Stimulated activated CD8-positive, alpha-beta memory T cell treated with anti-CD3 and anti-CD28 coated beads, Interleukin-7, amount 100 ng/mL, for 1 hour (primary cell): ENCODE measurements at regions not wholly inside any gene's neighbourhood (a gene's known extent, or its start where the extent isn't known, plus 50 kb on each side); places are given as distances from the start of the nearest gene placed in this dataset.
A peak's percentile ranks its signal among the peaks of the same experiment; 100 is the strongest.

ENCODE experiments used
- DNase-seq, 2 donors: peaks; one replicate each; pipeline ENCODE4 v3.0.0-alpha.2; 2020; ENCODE audit warnings: low read depth in 2 of 2

DNA sequence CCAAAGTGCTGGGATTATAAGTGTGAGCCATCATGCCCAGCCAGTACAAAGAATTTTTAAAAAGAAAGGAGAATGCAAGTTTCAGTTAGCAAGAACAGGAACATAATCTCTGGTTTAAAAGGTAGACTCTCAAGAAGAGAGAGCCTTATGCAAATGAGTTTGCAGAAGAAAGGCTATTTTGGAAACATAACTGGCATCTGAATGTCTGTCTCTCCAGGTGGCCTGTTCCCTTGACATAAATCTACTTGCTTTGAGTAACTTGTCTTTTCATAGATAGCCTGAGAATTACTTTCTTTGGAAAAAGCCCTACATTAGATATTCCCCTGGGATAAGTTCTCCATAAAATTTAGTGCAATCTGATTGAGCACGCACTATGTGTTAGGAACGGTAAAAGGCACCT lies 109.6 kb downstream of the ICOS start:
- no peak for DNase-seq

DNA sequence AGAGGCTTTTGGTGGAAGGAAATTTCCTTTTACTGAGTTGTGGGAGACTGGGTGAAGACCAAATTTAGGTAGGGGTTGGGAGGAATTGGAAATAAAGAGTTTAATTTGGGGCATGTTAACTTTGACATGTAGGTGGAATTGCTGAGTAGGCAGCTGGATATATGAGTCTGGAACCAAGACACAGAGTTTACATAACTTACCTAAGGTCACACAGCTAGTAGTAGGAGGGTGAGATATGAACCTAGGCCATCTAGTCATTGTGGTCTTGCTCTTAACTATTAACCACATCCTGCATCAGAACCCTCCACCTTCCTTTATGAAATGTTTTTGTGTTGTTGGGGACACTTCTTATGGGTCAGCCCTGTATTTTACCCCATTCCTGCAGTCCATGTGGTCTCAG lies 113.1 kb downstream of the ICOS start:
- DNase-seq = no peak

DNA sequence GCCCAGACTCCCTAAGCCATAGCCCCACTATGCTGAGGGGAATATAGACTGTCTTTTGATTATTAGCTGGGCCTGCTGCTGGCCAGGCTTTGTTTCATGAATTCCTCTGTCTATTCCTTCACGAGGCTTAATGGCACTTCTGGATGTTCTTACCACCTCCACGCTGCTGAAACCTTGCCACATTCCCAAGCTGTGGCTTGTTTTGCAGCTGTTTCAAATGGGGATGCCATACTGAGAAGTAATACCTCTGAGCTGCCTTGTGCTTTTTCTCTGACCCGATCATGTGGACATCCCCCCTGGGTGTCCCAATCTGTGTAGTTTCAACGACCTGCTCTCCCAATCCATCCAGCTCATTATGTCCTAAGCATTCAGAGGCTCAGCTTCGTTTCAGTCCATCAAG lies 114.1 kb downstream of the ICOS start:
- no peak for DNase-seq

DNA sequence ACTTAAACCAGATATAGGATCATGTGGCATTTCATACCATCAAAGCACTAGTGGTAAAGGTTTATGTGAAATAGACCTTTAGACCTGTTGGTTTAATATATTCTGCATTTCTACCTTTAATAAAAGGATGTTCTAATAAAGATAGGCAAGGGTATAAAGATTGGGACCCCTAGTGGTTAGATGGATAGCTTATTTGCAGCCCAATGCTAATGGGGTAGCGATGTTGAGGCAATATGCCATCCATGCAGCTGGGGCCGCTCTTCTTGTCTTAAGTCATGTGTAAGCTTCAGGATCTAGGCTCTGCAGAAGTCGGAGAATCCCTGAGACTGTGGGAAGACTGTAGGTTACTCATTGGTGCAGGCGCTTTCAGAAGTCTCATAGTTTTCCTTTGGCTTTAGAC lies 114.9 kb downstream of the ICOS start:
- DNase-seq = no peak

DNA sequence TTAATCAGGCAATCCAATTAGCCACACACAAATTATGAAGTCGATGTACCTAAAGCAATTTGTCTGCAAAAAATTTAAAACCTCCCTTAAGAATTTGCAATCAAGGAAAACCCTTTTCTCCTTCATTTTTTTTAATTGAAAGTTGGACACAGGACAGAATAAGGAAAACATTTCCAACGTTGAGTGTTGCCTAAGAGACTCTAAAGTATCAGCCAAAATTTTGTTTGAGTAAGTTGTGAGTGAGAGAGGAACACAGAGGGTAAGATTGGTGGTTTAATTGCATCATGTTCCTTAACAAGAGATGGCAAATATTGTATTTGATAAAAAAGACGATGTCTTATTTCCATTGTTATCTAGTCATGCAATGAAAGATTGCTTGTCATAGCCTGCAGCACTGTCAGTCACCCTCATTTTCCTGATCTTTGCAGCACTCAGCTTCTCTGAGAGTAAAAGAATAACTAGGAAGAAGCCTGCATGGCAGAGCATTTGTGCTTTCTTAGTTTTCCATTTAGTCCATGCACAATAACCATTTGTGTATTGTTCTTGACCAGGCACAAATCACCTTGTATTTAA lies 115.5 kb downstream of the ICOS start:
- no peak for DNase-seq

DNA sequence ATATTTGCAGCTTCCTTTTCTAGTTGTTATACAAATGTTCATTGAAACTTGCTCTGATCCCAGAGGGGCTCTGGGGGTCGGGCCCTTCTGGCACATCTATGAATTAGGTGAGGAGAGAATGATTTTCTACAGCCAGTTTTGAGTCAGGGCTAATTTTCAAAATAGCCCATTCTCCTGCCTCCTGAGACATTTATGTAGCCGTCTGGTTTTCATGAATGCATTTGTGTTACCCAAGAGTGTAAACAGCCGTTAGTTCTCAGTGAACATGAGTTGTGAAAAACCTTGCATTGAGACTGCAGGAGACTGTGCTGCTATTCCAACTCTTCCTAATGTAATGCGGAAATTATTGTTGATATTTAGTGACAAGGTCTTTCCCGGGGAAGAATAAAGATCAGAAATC lies 122.5 kb downstream of the ICOS start:
- DNase-seq = no peak

DNA sequence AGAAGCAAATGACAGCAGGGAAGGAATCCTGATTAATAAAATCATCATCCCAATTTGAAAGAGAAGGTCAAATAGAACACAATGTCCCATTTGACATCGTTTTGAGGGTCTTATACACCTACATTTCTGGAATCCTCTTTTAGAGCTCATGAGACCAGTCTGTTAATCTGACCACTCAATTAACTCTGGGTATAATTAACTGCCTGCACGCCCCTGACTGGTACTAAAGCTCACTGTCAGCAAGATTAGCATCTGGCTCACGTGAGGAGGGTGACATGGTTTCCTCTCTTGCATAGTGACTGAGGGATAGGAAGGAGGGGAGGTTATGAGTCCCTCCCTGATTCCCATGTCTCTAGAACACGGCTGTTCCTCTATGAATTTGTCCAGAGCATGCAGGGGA lies 124.3 kb downstream of the ICOS start:
- DNase-seq = no peak

DNA sequence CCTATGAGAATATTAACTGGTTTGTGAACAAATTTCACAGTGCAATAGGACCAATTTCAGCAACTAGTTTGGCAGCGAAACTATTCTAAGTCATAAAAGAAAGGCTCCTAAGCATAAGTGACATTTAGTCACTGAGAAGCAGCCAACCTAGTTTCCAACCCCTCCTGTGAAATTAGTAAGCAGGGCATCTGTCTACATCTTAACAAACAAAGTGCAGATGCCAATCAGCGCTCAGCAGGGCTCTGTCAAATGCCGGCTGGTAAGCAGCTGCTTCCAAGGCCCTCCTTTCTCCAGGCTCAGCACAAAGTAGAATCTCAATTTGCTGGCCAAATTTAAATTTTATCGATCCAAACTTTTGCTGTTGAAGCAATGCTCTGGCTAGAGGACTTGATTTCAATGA lies 124.7 kb downstream of the ICOS start:
- DNase-seq = no peak

DNA sequence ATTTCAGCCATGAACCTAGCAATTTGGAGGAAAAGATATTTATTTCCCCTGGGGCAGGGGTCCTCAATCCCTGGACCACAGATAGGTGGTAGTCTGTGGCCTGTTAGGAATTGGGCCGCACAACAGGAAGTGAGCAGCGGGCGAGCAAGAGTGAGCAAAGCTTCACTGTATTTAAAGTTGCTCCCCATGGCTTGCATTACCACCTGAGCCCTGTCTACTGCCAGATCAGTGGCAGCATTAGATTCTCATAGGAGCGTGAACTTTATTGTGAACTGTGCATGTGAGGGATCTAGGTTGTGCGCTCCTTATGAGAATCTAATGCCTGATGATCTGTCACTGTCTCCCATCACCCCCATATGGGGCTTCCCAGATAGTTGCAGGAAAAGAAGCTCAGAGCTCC lies 127.6 kb downstream of the ICOS start:
- DNase-seq = no peak

DNA sequence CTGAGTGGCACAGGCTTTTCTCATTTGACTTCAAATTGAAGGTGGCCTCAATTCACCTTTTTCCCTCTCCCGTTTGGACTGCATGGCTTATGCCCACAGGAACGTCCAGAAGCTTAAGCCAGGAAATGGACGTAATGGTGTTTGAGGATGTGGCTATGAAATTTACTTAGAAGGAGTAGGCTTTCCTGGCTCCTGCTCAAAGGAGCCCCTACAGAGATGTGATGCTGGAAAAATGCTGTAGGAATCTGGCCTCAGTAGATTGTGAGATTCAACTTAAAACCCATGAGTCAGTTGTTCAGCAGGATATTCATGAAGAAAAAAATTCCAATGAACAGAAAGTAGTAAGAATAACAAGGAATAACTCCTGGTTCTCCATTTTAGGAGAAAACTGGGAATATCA lies 129.0 kb downstream of the ICOS start:
- DNase-seq = no peak

DNA sequence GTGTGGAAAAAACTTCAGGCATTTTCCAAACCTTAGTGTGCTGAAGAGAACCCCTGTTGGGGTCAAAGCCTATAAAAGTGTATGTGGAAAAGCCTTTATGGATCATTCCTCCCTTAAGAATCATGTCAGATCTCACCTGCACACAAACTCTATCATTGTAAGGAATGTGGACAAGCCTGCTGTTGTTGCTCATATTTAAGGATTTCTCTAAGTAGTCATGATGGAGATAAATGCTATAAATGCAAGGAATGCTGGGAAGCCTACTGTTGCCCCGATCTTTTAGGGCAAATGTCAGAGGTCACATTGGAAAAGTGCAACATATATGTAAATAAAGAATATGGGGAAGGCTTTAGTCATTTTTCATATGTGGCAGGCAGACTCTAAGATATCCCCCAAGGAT lies 129.5 kb downstream of the ICOS start:
- no peak for DNase-seq

DNA sequence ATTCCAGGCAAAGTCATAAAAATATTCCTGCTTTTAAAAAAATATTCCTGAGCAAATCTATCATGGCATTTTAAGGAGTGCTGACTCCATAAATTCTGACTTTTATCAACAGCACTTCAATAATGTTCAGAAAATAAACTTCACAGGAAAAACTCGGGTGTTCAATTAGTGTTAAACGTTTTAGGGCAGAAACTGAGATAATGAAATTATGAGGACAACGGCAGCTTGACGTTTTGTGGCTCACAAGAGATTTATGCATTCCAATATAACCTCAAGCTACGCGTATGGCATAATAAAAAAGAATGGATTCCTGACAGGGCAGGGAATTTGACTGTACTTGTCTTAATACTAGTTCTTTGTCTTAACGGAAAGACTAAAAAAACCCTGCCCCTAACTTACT lies 133.2 kb downstream of the ICOS start:
- DNase-seq = no peak

DNA sequence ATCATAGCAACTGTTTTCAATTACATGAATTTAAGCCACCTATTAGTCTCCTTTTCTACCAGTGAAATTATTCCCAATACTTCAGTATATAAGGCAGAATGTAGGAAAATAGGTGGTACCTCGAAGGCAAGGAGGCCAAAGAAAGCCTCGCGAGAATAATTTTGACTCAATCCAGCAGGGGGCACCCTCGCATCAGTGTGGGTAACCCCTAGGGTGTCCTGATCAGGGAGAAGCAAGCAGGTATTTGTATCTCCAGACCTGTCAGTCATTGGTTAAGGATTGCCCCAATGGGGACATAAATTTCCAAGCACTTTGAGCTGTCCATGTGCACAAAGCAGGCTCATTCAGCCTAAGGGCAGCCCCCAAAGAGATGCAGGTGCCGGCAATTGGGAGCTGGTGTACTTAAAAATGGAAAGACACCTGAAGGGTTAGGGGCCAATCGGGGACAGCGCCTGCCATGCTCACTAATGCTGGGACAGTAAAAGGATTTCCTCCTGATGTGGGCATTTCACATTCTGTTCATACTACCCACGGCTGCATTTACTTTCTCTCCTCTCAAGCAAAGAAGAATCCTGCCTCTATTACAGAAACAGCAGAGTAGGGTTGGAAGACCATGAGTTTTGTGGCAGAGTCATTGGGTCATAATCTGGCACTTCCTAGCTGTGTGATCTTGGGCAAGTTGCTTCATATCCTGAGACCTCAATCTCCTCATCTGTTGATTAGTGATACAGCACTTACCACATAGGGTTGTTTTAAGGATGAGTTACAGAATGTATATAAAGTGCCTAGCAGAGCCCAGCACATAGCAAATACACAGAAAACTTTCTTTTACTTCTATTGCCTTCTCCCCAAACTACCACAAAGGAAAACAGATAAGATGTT lies 136.1 kb downstream of the ICOS start:
- DNase-seq = peak; percentile 19 to 23

DNA sequence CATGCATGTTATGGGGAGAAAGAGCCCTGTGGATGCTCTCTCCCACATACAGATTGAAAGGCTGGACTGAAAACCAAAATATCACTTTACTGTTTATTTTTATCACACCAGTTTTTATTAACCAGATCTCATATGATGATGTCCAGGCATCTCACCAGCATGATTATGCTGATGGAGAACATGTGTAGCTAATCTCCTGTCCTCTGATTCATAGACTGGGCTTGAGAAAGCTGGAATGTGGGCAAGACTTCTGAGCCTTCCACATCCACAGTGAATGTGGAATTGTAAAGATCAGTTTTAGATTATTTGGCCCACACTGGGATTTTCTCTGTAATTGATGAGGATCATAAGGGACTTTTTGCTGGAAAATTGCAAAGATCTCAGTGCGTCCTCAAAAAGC lies 137.9 kb downstream of the ICOS start:
- DNase-seq = no peak

DNA sequence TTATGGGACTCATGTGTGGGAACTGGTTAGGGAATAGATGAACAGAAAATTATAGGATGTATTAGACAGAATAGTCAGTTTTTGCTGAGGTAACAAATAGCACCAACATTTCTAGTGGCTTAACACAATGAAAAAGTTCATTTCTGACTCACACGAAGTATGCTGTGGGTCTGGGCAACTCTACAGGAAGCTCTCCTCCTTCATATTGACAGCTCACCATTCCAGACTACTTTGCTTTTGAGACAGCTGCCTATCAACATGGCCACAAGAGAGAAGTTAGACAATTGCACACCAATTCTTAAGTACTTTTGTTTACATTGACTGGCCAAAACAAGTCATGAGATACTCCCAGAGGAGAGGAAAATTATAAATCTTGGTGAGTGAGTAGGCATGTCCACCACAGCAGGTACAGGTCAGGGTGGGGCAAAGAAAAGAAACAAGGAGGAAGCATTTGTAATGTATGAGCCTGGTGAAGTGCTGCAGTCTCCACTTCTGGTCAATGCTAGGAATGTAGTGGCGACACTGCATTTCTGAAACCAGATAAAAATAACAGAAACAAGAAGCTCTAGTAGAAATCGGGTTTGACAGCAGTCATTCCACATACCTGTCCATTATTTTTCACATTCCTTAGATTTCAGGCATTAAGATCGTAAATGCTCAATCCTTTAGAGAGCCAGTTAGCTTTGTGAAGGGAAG lies 141.6 kb downstream of the ICOS start:
- no peak for DNase-seq

DNA sequence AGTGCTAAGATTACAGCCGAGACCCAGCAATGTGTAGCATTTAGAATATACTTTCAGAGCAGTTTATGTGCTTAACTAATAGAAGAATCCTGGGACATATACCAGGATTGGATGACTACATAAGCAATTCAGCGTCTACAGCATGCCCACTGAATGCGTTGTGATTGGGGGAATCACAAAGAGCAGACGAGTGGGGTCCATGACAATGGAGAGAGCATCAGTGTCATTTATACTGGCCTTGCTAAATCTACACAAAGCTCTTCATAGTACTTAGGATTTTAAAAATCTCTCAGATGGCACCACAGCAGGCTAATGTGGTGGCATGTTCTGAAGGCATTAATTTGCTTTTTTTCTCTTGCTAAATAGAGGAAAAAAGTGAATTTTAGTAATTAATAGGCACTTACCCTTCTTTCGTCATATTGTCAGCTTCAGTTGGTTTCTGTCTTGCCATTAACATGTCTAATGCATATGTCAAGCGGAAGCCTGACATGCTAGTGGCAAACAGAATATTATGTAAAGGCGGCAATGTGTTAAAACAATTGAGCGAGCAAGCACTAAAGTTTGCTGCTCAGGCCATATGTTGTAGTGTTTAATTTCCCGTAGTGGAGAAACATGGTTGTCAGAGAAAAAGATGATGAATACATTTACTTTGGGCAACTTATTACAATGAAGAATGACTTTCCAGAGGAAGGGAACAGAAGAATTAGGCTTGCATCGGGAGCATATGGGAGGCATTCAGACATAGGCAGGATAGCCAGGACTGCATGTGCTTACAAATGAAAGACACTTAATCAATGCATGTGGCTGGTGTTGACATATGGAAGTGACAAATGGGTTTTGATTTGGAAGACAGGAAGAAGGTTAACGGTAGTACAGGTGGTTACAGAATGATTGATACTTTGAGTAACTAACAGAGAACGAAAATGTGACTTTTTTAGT lies 145.2 kb downstream of the ICOS start:
- no peak for DNase-seq

DNA sequence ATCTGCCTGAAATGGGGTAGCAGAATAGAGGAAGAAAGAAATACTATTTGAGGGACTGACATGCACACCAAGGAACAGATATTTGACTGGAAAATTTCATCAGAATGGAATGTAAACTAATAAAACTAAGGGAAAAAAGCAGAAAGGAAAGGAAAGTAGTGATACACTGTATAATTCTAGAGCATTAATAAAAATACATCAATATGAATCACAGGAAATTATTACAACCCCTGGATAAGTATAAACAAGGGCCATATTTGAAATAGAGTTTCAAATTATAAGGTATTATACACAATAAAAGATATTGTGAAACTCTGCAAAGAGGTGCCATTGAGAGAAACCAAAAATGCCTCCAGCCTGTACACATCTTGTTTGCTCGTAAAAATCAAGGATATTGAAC lies 149.6 kb downstream of the ICOS start:
- no peak for DNase-seq

DNA sequence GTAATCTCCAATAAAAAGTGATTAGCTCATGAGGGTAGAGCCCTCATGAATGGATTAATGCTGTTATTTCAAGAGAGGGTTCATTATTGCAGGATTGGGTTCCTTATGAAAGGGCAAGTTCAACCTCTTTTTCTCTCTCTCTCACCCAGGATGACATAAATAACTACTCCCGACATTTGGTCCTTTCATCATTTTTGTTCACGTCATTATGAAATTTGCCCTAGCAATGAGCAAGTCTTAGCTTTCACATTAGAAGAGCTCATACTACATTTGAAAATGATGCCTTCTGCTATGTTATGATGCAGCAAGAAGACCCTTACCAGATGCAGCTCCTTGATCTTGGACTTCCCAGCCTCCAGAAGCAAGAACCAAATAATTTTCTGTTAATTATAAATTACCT lies 152.5 kb downstream of the ICOS start:
- DNase-seq = no peak

DNA sequence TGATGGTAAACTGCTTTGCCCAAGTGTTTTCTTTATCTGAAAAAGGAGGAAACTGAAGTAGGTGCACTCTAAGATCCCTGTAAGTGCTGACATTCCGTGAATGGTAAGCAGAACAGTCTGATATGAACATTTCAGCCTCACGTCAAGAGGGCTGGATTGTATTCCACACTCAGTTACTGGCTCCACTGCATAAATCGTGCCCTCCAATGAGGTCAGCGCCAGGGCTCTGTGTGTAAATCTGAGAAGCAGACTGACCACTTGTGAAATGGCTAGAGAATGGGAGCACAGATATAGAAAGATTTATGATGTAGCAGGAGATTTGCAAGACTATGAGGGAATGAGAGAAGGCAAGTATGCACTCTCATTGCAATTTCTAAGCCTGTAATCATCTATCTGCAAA lies 153.0 kb downstream of the ICOS start:
- no peak for DNase-seq

DNA sequence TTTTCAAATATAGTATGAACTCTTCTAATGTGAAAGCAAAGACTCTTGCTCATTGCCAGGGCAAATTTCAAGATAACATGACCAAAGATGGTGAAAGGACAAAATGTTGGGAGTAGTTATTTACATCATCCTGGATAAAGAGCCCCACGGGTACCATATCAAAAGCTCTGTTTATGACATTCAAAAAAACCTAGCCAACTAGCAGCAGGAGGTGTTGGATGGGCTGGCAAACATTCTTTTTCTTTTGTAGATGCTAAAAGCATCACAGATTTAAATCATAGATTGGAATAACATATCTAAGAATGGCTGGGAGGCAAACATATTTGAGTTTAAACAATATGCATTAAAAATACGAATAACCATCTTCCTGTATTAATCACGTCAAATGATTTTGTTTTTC lies 153.5 kb downstream of the ICOS start:
- no peak for DNase-seq

DNA sequence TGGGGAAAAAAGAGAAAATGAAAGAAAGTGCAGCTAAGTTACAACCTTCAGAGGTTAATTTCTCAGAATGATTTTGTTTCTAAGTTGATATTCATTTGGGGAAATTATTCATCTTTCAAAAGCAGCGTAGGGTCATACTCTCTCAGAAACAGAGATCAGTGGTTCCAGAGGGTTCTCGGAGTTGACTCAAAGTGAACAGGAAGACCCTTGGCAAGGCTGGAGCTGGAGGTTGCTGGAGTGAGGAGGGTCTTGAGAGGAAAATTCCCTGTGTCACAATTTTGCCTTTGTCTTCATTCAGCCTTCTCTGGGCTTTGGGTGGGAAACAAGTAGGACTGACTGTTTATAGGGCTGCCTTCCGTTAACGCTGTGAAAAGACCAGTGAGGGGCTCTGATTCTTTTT lies 168.2 kb downstream of the ICOS start:
- DNase-seq = no peak

DNA sequence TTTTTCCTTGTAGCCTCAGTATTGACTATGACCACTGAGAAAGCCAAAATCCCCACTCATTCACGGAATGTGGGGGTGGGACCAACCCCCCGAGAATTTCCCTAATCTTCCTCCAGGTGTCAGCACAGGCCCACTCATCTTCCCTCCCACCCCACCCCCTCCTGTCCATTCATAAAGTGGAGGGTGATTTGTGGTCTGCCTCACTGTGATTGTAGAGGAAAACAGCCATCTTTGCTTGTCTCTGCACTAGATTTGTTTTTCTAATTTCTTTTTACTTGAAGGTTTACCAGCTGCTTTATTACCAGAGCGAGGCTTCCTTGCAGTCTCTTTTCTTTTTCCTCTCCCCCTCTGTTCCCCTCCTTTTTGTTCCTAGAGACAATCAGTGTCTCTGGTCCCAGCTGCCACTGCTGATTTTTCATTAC lies 171.8 kb downstream of the ICOS start:
- no peak for DNase-seq
